ENCODE measurements at regions not wholly inside any gene's neighbourhood (a gene's known extent, or its start where the extent isn't known, plus 50 kb on each side); places are given as distances from the start of the nearest gene placed in this dataset.

DNA sequence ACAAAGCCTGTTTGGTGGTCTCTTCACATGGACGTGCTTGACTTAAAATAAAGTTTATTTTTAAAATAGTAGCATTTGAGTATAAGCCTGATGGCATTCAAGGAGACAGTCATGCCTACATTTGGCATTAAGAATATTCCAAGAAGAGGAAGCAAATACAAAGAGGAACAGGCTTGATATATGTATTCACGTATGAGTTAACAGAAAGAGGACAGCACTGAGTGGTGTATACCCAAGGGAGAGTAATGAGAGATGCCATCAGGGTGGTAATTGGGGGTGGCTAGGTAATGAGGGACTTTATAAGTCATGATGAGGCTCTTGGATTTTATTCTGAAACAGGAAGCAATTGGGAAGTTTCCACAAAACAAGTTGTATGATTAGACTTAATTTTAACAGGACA is 363.3 kb downstream of the SEMA3D start:
- Histone ChIP-seq H3K4me3 (ENCODE audit: severe bottlenecking) (no peak overlapping the region), H3K36me3 (ENCODE audit: low read depth) (no peaks in the 10 kb centered on the region), H3K9me3 (ENCODE audit: severe bottlenecking) (no peaks in the 10 kb centered on the region), H3K27ac (ENCODE audit: poor library complexity, severe bottlenecking) (no peak overlapping the region), H3K4me1 (ENCODE audit: insufficient read depth, poor library complexity, severe bottlenecking) (no peaks in the 10 kb centered on the region), H3K27me3 (ENCODE audit: insufficient read depth, poor library complexity, severe bottlenecking) (no peaks in the 10 kb centered on the region)
- ATAC-seq (ENCODE audit: low read depth) (no peak), DNase-seq (ENCODE audit: low spot score) (no peak)
- TF ChIP-seq, protein P1, sequence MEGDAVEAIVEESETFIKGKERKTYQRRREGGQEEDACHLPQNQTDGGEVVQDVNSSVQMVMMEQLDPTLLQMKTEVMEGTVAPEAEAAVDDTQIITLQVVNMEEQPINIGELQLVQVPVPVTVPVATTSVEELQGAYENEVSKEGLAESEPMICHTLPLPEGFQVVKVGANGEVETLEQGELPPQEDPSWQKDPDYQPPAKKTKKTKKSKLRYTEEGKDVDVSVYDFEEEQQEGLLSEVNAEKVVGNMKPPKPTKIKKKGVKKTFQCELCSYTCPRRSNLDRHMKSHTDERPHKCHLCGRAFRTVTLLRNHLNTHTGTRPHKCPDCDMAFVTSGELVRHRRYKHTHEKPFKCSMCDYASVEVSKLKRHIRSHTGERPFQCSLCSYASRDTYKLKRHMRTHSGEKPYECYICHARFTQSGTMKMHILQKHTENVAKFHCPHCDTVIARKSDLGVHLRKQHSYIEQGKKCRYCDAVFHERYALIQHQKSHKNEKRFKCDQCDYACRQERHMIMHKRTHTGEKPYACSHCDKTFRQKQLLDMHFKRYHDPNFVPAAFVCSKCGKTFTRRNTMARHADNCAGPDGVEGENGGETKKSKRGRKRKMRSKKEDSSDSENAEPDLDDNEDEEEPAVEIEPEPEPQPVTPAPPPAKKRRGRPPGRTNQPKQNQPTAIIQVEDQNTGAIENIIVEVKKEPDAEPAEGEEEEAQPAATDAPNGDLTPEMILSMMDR (IDR thresholded peaks at IDR 0.05; ENCODE audit: poor library complexity, severe bottlenecking): no peak

DNA sequence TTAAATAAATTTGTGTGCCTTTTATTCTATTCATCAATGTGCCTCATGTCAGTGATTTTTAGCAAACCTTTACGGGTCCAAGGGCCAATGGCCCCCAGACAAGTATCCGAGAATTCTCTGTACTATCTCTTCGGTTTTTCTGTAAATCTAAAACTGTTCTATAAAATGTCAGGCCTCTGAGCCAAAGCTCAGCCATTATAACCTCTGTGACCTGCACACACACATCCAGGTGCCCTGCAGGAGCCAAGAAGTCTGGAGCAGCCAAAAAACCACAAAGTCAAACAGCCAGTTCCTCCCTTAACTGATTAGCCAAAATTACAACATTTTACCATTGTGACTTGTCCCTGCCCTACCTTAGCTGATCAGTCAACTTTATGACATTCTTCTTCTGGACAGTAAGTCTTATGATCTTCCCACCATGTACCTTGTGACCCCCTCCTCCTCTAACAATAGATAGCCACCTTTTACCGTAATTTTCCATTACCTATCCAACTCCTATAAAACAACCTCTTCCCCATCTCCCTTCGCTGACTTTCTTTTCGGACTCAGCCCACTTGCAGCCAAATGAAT is 363.8 kb downstream of the SEMA3D start:
- ATAC-seq (ENCODE audit: low read depth) (no peak), DNase-seq (ENCODE audit: low spot score) (no peak)
- no peaks in the 10 kb centered on the region for H3K36me3 ChIP-seq (ENCODE audit: low read depth)
- no peaks in the 10 kb centered on the region for H3K9me3 ChIP-seq (ENCODE audit: severe bottlenecking)
- H3K4me3 ChIP-seq (ENCODE audit: severe bottlenecking): no peak overlapping the region
- TF ChIP-seq, protein P1 (IDR thresholded peaks at IDR 0.05; ENCODE audit: poor library complexity, severe bottlenecking): no peak
- H3K27ac ChIP-seq (ENCODE audit: poor library complexity, severe bottlenecking): no peak overlapping the region
- H3K4me1 ChIP-seq (ENCODE audit: insufficient read depth, poor library complexity, severe bottlenecking): no peaks in the 10 kb centered on the region
- H3K27me3 ChIP-seq (ENCODE audit: insufficient read depth, poor library complexity, severe bottlenecking): no peaks in the 10 kb centered on the region

DNA sequence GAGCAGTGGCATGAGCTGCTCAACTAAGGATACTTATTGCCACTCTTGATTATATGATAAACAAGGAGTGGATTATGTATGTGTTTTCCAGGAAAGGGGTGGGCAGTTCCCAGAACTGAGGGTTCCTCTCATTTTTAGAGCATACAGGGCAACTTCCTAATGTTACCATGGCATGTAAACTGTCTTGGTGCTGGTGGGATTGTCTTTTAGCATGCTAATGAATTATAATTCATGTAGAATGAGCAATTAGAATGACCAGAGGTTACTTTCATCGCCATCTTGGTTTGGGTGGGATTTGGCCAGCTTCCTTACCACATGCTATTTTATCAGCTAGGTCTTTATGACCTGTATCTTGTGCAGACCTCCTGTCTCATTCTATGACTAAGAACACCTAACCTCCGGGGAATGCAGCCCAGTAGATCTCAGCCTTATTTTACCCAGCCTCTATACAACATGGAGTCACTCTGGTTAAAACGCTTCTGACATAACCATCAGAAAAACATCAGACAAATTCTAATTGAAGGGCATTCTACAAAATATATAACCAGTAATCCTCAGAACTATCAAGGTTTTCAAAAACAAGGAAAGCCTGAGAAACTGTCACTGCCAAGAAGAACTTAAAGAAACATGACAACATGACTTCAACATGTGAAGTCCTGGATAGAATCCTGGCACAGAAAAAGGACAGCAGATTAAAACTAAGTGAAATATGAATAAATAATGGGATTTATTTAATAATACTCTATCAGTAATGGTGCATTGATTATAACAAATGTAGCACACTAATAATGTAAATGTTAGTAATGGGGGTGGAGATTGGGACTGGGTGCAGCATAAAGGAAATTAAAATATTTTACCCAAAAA is 365.0 kb downstream of the SEMA3D start:
- Histone ChIP-seq H3K27me3 (ENCODE audit: insufficient read depth, poor library complexity, severe bottlenecking) (no peaks in the 10 kb centered on the region), H3K9me3 (ENCODE audit: severe bottlenecking) (no peaks in the 10 kb centered on the region), H3K4me3 (ENCODE audit: severe bottlenecking) (no peak overlapping the region), H3K4me1 (ENCODE audit: insufficient read depth, poor library complexity, severe bottlenecking) (no peaks in the 10 kb centered on the region), H3K36me3 (ENCODE audit: low read depth) (no peaks in the 10 kb centered on the region), H3K27ac (ENCODE audit: poor library complexity, severe bottlenecking) (no peak overlapping the region)
- DNase-seq (ENCODE audit: low spot score): no peak
- no peak for ATAC-seq (ENCODE audit: low read depth)
- TF ChIP-seq, protein P1 (IDR thresholded peaks at IDR 0.05; ENCODE audit: poor library complexity, severe bottlenecking): no peak

DNA sequence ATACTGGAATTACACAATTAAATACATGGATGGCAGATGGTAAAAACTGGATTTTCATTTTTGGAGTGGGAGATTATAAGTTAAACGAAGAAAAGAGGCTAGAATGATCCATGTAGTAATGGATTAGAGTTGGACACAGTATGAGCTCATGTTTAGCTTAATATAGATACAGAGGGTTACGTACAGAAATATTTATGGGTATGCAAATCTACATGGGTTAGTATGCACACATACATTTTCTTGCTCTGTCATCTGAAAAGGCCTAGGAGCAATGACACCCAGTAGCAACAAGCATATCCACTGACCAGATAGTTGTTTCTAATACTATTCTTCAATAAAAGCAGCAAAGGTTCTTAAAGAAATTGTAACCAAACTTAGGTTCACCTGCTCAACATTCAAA is 366.4 kb downstream of the SEMA3D start:
- no peaks in the 10 kb centered on the region for H3K27me3 ChIP-seq (ENCODE audit: insufficient read depth, poor library complexity, severe bottlenecking)
- no peak overlapping the region for H3K4me3 ChIP-seq (ENCODE audit: severe bottlenecking)
- no peak for DNase-seq (ENCODE audit: low spot score)
- H3K27ac ChIP-seq (ENCODE audit: poor library complexity, severe bottlenecking): no peak overlapping the region
- no peaks in the 10 kb centered on the region for H3K9me3 ChIP-seq (ENCODE audit: severe bottlenecking)
- H3K36me3 ChIP-seq (ENCODE audit: low read depth): no peaks in the 10 kb centered on the region
- TF ChIP-seq, protein P1 (IDR thresholded peaks at IDR 0.05; ENCODE audit: poor library complexity, severe bottlenecking): no peak
- ATAC-seq (ENCODE audit: low read depth): no peak
- no peaks in the 10 kb centered on the region for H3K4me1 ChIP-seq (ENCODE audit: insufficient read depth, poor library complexity, severe bottlenecking)

DNA sequence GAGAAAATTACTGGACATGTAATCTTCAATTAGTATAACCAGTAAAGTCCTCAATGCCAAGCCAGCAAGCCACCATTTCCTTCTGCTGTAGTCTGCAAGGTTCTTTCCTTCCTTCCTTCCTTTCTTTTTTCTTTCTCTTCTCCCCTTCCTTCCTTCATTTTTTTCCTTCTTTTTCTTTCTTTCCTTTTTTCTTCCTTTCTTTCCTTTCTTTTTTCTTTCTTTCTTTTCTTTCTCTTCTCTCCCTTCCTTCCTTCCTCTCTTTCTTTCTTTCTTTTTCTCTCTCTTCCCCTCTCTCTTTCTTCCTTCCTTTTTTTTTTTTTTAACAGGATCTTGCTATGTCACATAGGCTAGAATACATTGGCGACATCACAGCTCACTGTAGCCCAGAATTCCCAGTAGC is 369.8 kb downstream of the SEMA3D start:
- TF ChIP-seq, protein P1 (IDR thresholded peaks at IDR 0.05; ENCODE audit: poor library complexity, severe bottlenecking): no peak
- no peaks in the 10 kb centered on the region for H3K27me3 ChIP-seq (ENCODE audit: insufficient read depth, poor library complexity, severe bottlenecking)
- H3K4me1 ChIP-seq (ENCODE audit: insufficient read depth, poor library complexity, severe bottlenecking): no peaks in the 10 kb centered on the region
- H3K27ac ChIP-seq (ENCODE audit: poor library complexity, severe bottlenecking): no peak overlapping the region
- no peaks in the 10 kb centered on the region for H3K36me3 ChIP-seq (ENCODE audit: low read depth)
- DNase-seq (ENCODE audit: low spot score): no peak
- no peak overlapping the region for H3K4me3 ChIP-seq (ENCODE audit: severe bottlenecking)
- H3K9me3 ChIP-seq (ENCODE audit: severe bottlenecking): no peaks in the 10 kb centered on the region
- ATAC-seq (ENCODE audit: low read depth): no peak

Measured in RWPE2 (cell line).